Stimulated activated CD4-positive, alpha-beta T cell treated with anti-CD3 and anti-CD28 coated beads, Interleukin-2, amount 100 ng/mL, for 48 hours (primary cell): ENCODE measurements at regions not wholly inside any gene's neighbourhood (a gene's known extent, or its start where the extent isn't known, plus 50 kb on each side); places are given as distances from the start of the nearest gene placed in this dataset.

ENCODE experiments used
- DNase-seq, 2 donors: peaks; one replicate each; pipeline ENCODE4 v3.0.0-alpha.2; 2020

DNA sequence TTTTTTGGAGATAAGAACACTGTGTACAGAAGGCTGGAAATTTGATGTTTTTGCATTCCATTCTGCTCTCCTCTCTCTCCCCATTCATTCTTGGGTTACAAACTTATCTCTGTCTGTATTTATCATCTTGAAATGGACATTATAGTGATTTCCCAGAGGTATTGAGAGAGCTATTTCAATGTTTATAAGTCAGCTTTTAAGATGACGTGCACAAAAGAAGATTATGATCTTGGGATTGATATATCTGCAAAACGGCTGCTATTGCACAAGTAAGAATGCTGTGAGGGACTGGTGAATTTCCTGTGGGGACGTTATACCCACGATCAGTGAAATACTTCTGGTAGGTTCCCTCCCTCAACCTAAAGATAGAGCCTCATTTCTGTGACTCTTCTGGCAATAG is 61.0 kb upstream of the DTNA start:
- DNase-seq: no peak

DNA sequence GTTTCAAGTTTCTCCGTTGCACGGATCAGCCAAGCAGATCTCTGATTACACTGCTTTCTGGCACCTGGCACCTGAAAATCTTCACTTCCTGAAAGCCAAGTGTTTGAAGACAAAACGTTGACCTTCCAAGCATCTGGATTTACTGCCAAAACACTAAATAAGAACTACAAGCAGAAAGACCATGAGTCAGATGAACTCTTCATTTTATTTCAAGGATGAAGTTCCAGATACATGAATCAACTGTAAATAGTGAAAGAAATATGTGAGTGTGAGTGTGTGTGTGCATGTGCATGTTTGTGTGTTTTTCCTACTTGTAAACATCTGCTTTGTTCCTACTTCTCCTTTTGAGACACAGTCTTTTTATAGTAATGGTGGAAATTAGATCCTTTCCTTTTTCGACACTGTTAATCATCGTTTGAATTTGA is 60.0 kb upstream of the DTNA start:
- no peak for DNase-seq

DNA sequence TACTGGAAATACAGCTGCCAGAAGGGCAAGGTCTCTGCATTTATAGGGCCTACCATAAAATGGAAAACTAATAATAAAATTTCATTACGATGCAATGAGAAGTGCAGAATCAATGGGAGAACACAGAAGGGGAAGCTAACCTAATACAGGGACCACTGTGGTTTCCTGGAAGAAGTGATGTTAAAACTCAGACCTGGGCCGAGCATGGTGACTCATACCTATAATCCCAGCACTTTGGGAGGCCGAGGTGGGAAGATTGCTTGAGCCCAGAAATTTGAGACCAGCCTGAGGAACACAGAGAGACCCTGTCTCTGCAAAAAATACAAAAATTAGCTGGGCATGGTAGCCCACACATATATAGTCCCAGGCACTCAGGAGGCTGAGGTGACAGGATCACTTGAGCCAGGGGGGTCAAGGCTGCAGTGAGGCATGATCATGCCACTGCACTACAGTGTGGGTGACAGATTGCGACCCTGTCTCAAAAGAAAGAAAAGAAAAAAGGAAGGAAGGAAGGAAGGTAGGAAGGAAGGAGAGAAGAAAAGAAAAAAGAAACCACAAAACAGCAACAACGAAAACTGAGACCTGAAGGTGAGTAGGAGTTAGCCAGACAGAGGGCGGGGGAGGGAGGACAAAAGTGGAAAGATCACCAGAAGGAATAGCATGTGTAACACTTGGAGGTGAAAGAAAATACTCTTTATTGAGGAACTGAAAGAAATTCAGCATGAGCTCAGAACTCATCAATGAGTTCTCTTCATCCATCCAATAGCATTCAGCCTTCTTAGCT is 58.3 kb upstream of the DTNA start:
- no peak for DNase-seq

DNA sequence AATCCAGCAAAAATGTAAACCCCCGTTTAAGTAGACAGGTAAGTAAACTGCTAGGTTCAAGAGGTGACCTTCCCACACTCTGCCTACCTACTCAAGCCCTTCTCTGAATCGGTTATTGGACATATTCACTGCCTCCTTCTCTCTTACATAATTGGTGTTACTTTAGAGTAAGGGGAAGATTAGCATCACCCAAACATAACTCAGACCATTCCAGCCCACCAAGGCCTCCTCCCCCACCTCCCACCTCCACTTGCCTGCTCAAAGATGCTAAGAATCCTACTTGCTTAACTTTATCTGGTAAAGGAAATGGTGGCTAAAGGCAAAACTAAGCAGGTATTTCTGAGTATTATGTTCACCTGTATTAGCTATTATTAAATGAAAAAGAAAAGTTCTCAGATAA is 55.0 kb upstream of the DTNA start:
- DNase-seq: no peak

DNA sequence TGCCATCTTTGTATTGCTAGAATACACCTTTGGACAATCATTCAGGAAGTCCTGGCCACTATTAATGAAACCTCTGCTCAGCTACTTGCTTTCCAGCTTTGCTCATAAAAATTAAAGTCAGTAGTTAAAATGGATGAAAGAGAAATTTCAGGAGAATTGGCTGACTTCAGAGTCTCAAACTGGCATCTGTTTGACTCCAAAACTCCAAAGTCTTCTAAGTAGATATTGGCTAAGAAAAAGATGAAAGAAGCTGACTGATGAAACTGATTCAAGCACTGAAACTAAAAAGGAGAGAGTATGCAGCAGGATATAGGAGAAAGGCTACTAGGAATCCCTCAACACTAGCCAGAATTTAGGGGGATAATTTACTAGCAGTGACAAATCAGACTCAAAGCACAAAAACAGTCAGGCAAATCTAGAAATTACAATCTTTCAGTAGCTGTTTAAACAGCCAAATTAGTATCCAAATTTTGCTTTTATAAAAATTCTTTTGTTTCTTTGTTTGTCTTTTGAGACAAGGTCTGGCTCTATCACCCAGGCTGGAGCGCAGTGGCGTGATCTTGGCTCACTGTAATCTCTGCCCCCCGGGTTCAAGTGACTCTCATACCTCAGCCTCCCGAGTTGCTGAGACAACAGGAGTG is 52.1 kb upstream of the DTNA start:
- no peak for DNase-seq

DNA sequence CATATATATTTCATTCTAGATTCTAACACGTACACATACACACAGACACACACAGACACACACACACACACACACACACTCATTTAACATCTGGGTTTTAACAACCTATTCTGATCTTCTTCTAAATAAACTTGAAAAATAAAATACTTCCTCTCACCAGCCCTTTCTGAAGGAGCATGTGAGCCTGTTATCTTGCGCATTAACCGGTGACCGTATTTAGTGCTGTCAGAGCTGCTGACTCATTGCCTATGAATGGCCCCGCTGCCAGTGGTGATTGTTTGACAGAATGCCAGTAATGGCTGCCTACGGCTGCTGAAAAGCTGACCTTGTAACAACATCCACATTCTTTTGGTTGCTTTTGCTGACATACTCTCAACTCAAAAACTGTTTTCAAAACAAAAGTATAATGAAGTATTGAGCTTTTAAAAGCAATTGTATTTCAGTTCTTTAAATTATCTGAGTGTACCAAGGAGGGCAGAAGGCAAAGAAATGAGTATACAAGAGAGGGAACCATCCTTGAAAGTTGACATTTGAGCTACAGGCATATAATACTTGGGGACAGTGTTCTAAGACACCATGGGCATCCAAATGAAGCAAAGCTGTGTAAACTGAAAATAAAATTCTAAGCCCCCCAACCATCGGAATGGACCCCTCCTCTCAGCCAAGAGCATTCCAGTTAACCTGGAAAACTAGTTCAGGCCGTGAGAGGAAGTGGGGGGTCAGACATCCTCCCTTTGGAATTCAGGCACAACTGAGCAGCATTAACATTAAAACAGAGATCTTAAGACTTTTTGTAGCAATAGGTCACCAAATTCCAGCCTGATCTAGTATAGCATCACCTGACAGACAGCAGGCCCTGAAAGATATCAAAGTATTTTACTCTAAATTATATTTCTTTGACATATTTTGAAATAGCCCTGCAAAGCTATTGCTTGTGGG is 50.2 kb upstream of the DTNA start:
- DNase-seq: no peak
